ENCODE measurements at regions not wholly inside any gene's neighbourhood (a gene's known extent, or its start where the extent isn't known, plus 50 kb on each side); places are given as distances from the start of the nearest gene placed in this dataset.
"Not testable (repeated sequence)": the region's sequence is repeated elsewhere in the genome, so short reads cannot be mapped to it uniquely, and the experiment has no call there.

GRCh38 chr14:59125156-59125555 is 63.3 kb upstream of the DAAM1 start:
- Mint-ChIP-seq H3K27ac (no peak overlapping the region), H3K36me3 (no peaks in the 10 kb centered on the region), H3K4me3 (no peak overlapping the region), H3K9me3 (ENCODE audit: low read depth) (no peaks in the 10 kb centered on the region), H3K27me3 (peaks cover 42% of the 10 kb centered on the region), H3K4me1 (no peaks in the 10 kb centered on the region)
- CTCF ChIA-PET: interaction anchor here (1.2 to 2.9 kb wide), 4 partner anchors 318 to 624 kb away, joined by 3 to 12 read pairs (median 4); no protein-coding TSS in a partner anchor
- DNase-seq: no peak
- no peak for ATAC-seq

- H3K36me3 Mint-ChIP-seq: no peaks in the 10 kb centered on the region
- ATAC-seq (peak; percentile 70), DNase-seq (peak; percentile 43)
- H3K27me3 Mint-ChIP-seq: peaks cover 41% of the 10 kb centered on the region
- no peak overlapping the region for H3K27ac Mint-ChIP-seq
- no peak overlapping the region for H3K4me3 Mint-ChIP-seq
- H3K9me3 Mint-ChIP-seq (ENCODE audit: low read depth): no peaks in the 10 kb centered on the region
- CTCF ChIA-PET: interaction anchor here (0.8 to 1.6 kb wide), 5 partner anchors 16 to 451 kb away, joined by 3 to 7 read pairs (median 3); no protein-coding TSS in a partner anchor
- H3K4me1 Mint-ChIP-seq: no peaks in the 10 kb centered on the region
Observed at GRCh38 chr14:59126714-59127436, 61.6 kb upstream of the DAAM1 start.

GRCh38 chr14:59127437-59127732 is 61.1 kb upstream of the DAAM1 start:
- DNase-seq (no peak), ATAC-seq (no peak)
- no peak overlapping the region for H3K4me3 Mint-ChIP-seq
- H3K4me1 Mint-ChIP-seq: no peaks in the 10 kb centered on the region
- peaks cover 42% of the 10 kb centered on the region for H3K27me3 Mint-ChIP-seq
- H3K27ac Mint-ChIP-seq: no peak overlapping the region
- H3K9me3 Mint-ChIP-seq (ENCODE audit: low read depth): no peaks in the 10 kb centered on the region
- H3K36me3 Mint-ChIP-seq: no peaks in the 10 kb centered on the region
- CTCF ChIA-PET: interaction anchor here (1.0 to 1.6 kb wide), 4 partner anchors 16 to 433 kb away, joined by 3 to 7 read pairs (median 3); no protein-coding TSS in a partner anchor

GRCh38 chr14:59130462-59130861 is 58.0 kb upstream of the DAAM1 start:
- Mint-ChIP-seq H3K9me3 (ENCODE audit: low read depth) (no peaks in the 10 kb centered on the region), H3K27me3 (peaks cover 38% of the 10 kb centered on the region), H3K36me3 (no peaks in the 10 kb centered on the region), H3K4me3 (no peak overlapping the region), H3K27ac (no peak overlapping the region), H3K4me1 (no peaks in the 10 kb centered on the region)
- ATAC-seq (no peak), DNase-seq (no peak)
- CTCF ChIA-PET: interaction anchor here (0.6 to 3.1 kb wide), 4 partner anchors 14 to 410 kb away, joined by 3 to 12 read pairs (median 4); no protein-coding TSS in a partner anchor

GRCh38 chr14:59131938-59132795 is 56.3 kb upstream of the DAAM1 start:
- CTCF ChIA-PET: no interaction called here
- no peaks in the 10 kb centered on the region for H3K4me1 Mint-ChIP-seq
- ATAC-seq (no peak), DNase-seq (no peak)
- no peaks in the 10 kb centered on the region for H3K36me3 Mint-ChIP-seq
- H3K27ac Mint-ChIP-seq: no peak overlapping the region
- peaks cover 35% of the 10 kb centered on the region for H3K27me3 Mint-ChIP-seq
- no peaks in the 10 kb centered on the region for H3K9me3 Mint-ChIP-seq (ENCODE audit: low read depth)
- H3K4me3 Mint-ChIP-seq: no peak overlapping the region

- Mint-ChIP-seq H3K36me3 (no peaks in the 10 kb centered on the region), H3K4me3 (no peak overlapping the region), H3K27me3 (peaks cover 32% of the 10 kb centered on the region), H3K9me3 (ENCODE audit: low read depth) (no peaks in the 10 kb centered on the region), H3K27ac (no peak overlapping the region), H3K4me1 (no peaks in the 10 kb centered on the region)
- CTCF ChIA-PET: no interaction called here
- no peak for DNase-seq
- no peak for ATAC-seq
Observed at GRCh38 chr14:59132796-59133494, 55.5 kb upstream of the DAAM1 start.

- Mint-ChIP-seq H3K27ac (no peak overlapping the region), H3K9me3 (ENCODE audit: low read depth) (no peaks in the 10 kb centered on the region), H3K27me3 (peaks cover 32% of the 10 kb centered on the region), H3K4me1 (no peaks in the 10 kb centered on the region), H3K4me3 (no peak overlapping the region), H3K36me3 (no peaks in the 10 kb centered on the region)
- no peak for DNase-seq
- ATAC-seq: no peak
- CTCF ChIA-PET: no interaction called here
Observed at GRCh38 chr14:59133709-59134108, 54.8 kb upstream of the DAAM1 start.

GRCh38 chr14:59134307-59134706 is 54.2 kb upstream of the DAAM1 start:
- peaks cover 32% of the 10 kb centered on the region for H3K27me3 Mint-ChIP-seq
- CTCF ChIA-PET: no interaction called here

GRCh38 chr14:59137256-59137655 is 51.2 kb upstream of the DAAM1 start:
- ATAC-seq (no peak), DNase-seq (no peak)
- no peak overlapping the region for H3K27ac Mint-ChIP-seq
- H3K4me1 Mint-ChIP-seq: no peaks in the 10 kb centered on the region
- H3K36me3 Mint-ChIP-seq: no peaks in the 10 kb centered on the region
- H3K27me3 Mint-ChIP-seq: peaks cover 20% of the 10 kb centered on the region
- CTCF ChIA-PET: interaction anchor here (1.1 kb wide), 1 partner anchor 9 kb away, joined by 3 read pairs; no protein-coding TSS in a partner anchor
- H3K9me3 Mint-ChIP-seq (ENCODE audit: low read depth): no peaks in the 10 kb centered on the region
- no peak overlapping the region for H3K4me3 Mint-ChIP-seq

More at GRCh38 chr14:59134307-59134706, 54.2 kb upstream of the DAAM1 start:
- H3K4me1 Mint-ChIP-seq: no peaks in the 10 kb centered on the region
- no peak overlapping the region for H3K27ac Mint-ChIP-seq
- no peak overlapping the region for H3K4me3 Mint-ChIP-seq
- no peak for ATAC-seq
- DNase-seq: no peak
- no peaks in the 10 kb centered on the region for H3K36me3 Mint-ChIP-seq
- H3K9me3 Mint-ChIP-seq (ENCODE audit: low read depth): no peaks in the 10 kb centered on the region

- H3K27ac Mint-ChIP-seq; ATAC-seq; DNase-seq; H3K36me3 Mint-ChIP-seq; H3K4me1 Mint-ChIP-seq; H3K4me3 Mint-ChIP-seq; H3K9me3 Mint-ChIP-seq (ENCODE audit: low read depth); CTCF ChIA-PET: not testable (repeated sequence)
- H3K27me3 Mint-ChIP-seq: peaks cover 24% of the 10 kb centered on the region
Observed at GRCh38 chr14:59138576-59138975, 49.9 kb upstream of the DAAM1 start.

Measured in activated CD8-positive, alpha-beta memory T cell treated with anti-CD3 and anti-CD28 coated beads, Interleukin-2, amount 10 ng/mL, durations not matched to agents 7 days and 5 days (primary cell).